ENCODE measurements at regions not wholly inside any gene's neighbourhood (a gene's known extent, or its start where the extent isn't known, plus 50 kb on each side); places are given as distances from the start of the nearest gene placed in this dataset.

DNA sequence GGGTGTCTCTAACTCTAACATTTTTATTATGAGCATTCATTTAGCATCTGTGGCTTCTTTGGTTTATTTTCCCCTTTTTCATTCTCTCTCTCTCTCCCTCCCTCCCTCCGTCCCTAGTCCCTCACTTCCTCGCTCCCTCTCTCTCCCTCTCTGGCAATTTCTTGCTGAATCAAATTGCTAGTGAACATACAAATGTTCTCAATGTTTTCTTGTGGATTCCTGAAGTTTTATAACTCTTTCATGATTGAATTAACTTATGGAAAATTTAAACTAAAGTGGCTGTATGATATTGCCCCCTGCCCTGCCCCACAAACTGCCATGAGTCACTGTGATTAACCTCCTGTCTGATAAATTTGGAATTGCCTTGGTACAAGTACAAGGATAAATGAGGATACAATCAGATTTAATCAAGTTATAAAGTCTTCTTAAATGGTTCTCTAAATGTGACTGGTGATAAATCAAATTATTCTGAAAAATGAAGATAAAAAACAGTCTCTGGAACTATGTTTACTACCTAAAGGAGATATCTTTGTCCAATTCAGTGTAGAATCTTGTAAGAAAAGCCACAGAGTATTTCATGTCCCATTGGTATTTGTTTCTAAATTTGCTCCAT, 143.0 kb upstream of the PDGFD start:
- no peak for DNase-seq (ENCODE audit: extremely low spot score)
- POLR2A ChIA-PET = no interaction called here
- CTCF ChIA-PET = no interaction called here
- TF ChIP-seq, protein P1, sequence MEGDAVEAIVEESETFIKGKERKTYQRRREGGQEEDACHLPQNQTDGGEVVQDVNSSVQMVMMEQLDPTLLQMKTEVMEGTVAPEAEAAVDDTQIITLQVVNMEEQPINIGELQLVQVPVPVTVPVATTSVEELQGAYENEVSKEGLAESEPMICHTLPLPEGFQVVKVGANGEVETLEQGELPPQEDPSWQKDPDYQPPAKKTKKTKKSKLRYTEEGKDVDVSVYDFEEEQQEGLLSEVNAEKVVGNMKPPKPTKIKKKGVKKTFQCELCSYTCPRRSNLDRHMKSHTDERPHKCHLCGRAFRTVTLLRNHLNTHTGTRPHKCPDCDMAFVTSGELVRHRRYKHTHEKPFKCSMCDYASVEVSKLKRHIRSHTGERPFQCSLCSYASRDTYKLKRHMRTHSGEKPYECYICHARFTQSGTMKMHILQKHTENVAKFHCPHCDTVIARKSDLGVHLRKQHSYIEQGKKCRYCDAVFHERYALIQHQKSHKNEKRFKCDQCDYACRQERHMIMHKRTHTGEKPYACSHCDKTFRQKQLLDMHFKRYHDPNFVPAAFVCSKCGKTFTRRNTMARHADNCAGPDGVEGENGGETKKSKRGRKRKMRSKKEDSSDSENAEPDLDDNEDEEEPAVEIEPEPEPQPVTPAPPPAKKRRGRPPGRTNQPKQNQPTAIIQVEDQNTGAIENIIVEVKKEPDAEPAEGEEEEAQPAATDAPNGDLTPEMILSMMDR (IDR thresholded peaks at IDR 0.05; ENCODE audit: control extremely low read depth, extremely low read depth, low read depth, missing control alignments) = no peak

- no peak for DNase-seq (ENCODE audit: extremely low spot score)
- ChIA-PET CTCF (no interaction called here), POLR2A (no interaction called here)
- TF ChIP-seq, protein P1 (IDR thresholded peaks at IDR 0.05; ENCODE audit: control extremely low read depth, extremely low read depth, low read depth, missing control alignments) = no peak
Measured at GRCh38 chr11:104301776-104302175, 137.8 kb upstream of the PDGFD start.

DNA sequence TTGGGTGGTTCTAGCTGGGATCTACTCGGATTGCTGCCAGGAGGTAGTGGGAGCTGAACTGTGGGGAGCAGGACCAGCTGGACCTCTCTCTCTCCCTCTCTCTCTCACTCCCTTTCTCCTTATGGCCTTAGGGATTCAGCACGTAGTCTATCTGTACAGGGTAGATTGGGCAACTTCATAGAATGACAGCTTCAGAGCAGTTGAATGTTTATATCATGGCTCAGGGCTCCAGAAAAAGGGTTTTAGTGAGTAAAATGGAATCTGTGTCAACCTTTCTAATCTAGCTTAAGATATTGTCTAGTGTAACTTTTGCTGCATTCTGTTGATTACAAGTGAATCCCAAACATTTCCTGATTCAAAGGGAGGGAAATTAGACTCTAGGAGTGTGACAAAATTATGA, 127.7 kb upstream of the PDGFD start:
- TF ChIP-seq, protein P1 (IDR thresholded peaks at IDR 0.05; ENCODE audit: control extremely low read depth, extremely low read depth, low read depth, missing control alignments) = no peak
- ChIA-PET POLR2A (no interaction called here), CTCF (interaction anchor here (1.4 kb wide), 1 partner anchor 12 kb away, joined by 3 read pairs; no protein-coding TSS in a partner anchor)
- no peak for DNase-seq (ENCODE audit: extremely low spot score)

DNA sequence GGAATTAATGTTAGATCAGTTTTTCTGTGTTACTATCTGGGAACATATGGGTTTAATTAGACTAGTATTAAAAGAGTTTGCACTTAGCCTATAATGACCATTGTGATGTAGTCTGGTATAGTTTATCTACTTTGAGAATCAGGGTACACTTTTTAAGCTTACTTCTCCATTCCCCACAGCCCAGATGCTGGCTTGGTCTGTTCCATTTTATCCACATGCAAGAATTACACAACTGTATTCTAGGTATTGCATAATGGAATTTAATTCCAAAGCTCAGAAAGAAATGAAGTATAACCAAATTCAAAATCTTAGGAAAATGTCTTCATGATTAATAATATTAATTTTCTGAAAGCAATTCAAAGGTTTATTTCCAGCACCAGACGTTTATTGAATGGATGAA, 122.2 kb upstream of the PDGFD start:
- no peak for DNase-seq (ENCODE audit: extremely low spot score)
- ChIA-PET CTCF (interaction anchor here (1.1 kb wide), 1 partner anchor 9 kb away, joined by 5 read pairs; no protein-coding TSS in a partner anchor), POLR2A (no interaction called here)
- TF ChIP-seq, protein P1 (IDR thresholded peaks at IDR 0.05; ENCODE audit: control extremely low read depth, extremely low read depth, low read depth, missing control alignments) = no peak

GRCh38 chr11:104279587-104279986, 115.6 kb upstream of the PDGFD start:
- TF ChIP-seq, protein P1 (IDR thresholded peaks at IDR 0.05; ENCODE audit: control extremely low read depth, extremely low read depth, low read depth, missing control alignments) = no peak
- ChIA-PET POLR2A (no interaction called here), CTCF (no interaction called here)
- no peak for DNase-seq (ENCODE audit: extremely low spot score)

- ChIA-PET CTCF (interaction anchor here (0.8 to 1.7 kb wide), 2 partner anchors 11 to 30 kb away, joined by 3 to 4 read pairs; no protein-coding TSS in a partner anchor), POLR2A (no interaction called here)
- TF ChIP-seq, protein P1 (IDR thresholded peaks at IDR 0.05; ENCODE audit: control extremely low read depth, extremely low read depth, low read depth, missing control alignments) = no peak
- no peak for DNase-seq (ENCODE audit: extremely low spot score)
Measured at GRCh38 chr11:104275992-104276391, 112.0 kb upstream of the PDGFD start.

Data from GM10248 (cell line).